ENCODE measurements at regions not wholly inside any gene's neighbourhood (a gene's known extent, or its start where the extent isn't known, plus 50 kb on each side); places are given as distances from the start of the nearest gene placed in this dataset.

DNA sequence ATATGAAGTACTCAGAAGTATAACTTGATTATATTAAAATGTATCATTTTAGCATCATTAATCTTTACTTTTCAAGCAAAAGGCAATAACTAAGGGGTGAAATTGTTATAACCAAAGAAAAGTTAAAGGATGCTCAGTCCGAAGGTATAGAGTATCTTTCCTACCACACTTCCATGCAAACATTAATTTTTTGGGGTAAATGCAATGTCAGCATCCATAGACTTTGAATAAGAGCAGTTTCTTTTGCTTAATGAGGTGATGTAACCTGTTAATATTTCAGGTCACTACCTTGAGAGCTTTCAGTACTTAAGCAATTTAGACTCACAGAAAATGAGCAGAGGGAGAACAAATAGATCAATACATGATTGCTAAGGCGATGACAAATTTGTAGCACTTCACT, 1093.5 kb downstream of the PLA2G4A start:
- no peaks in the 10 kb centered on the region for H3F3A ChIP-seq (ENCODE audit: insufficient read depth)
- no peak overlapping the region for H3K27ac ChIP-seq
- H3K79me2 ChIP-seq (ENCODE audit: insufficient read depth): no peaks in the 10 kb centered on the region
- 10 to 11% methylated on average over 2 of the region's 2 CpGs for WGBS, 2 experiments (ENCODE audit: low coverage in 1 of 2, low lambda C conversion rate in 2 of 2, missing lambda C conversion rate in 2 of 2)
- no peak for TF ChIP-seq EZH2phosphoT487 (IDR thresholded peaks at IDR 0.05; ENCODE audit: insufficient read depth, low read depth)
- TF ChIP-seq EZH2 (IDR thresholded peaks at IDR 0.05; ENCODE audit: insufficient read depth, poor library complexity, severe bottlenecking): no peak
- no peaks in the 10 kb centered on the region for H3K36me3 ChIP-seq (ENCODE audit: low read depth)
- in situ Hi-C loops (cut with MboI): no loop called here
- no peaks in the 10 kb centered on the region for H3K27me3 ChIP-seq (replicated peaks; ENCODE audit: insufficient read depth)
- no peak for DNase-seq
- H2AFZ ChIP-seq: no peak overlapping the region
- H3K4me2 ChIP-seq (ENCODE audit: unreplicated experiment): no peak overlapping the region
- no peaks in the 10 kb centered on the region for H3K4me1 ChIP-seq (ENCODE audit: insufficient read depth)
- no peaks in the 10 kb centered on the region for H3K9me2 ChIP-seq (ENCODE audit: insufficient read depth)
- H3K9me3 ChIP-seq (ENCODE audit: low read depth): no peaks in the 10 kb centered on the region
- H3K9ac ChIP-seq: no peak overlapping the region
- H4K20me1 ChIP-seq (ENCODE audit: insufficient read depth): no peaks in the 10 kb centered on the region
- no peak overlapping the region for H3K4me3 ChIP-seq

DNA sequence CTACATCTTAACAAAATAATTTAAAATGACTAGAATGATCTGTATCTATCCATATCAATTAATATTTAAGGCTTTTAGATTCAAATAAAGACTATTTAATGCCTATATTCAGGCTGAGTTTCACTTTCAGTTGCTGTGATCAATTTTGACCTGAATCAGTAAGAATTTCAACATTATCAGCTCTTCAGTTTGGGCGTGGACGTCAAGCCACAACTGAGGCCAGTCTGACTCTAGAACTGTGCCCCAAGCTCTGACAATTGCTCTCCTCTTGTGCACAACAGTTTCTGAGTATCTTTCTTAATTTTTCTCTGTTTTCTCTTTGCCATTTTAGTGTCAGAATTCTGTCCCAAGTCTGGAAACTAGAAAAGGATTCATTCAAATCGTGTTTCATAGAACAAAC, 1095.5 kb downstream of the PLA2G4A start:
- Histone ChIP-seq H3K4me3 (no peak overlapping the region), H4K20me1 (ENCODE audit: insufficient read depth) (no peaks in the 10 kb centered on the region), H3F3A (ENCODE audit: insufficient read depth) (no peaks in the 10 kb centered on the region), H3K4me1 (ENCODE audit: insufficient read depth) (no peaks in the 10 kb centered on the region), H2AFZ (no peak overlapping the region), H3K9me3 (ENCODE audit: low read depth) (no peaks in the 10 kb centered on the region), H3K79me2 (ENCODE audit: insufficient read depth) (no peaks in the 10 kb centered on the region), H3K27ac (no peak overlapping the region), H3K27me3 (replicated peaks; ENCODE audit: insufficient read depth) (no peaks in the 10 kb centered on the region), H3K9ac (no peak overlapping the region), H3K9me2 (ENCODE audit: insufficient read depth) (no peaks in the 10 kb centered on the region), H3K36me3 (ENCODE audit: low read depth) (no peaks in the 10 kb centered on the region), H3K4me2 (ENCODE audit: unreplicated experiment) (no peak overlapping the region)
- WGBS, 2 experiments (ENCODE audit: low coverage in 1 of 2, low lambda C conversion rate in 2 of 2, missing lambda C conversion rate in 2 of 2): 17 to 19% methylated on average over 3 of the region's 3 CpGs
- in situ Hi-C loops (cut with MboI): no loop called here
- TF ChIP-seq EZH2phosphoT487 (IDR thresholded peaks at IDR 0.05; ENCODE audit: insufficient read depth, low read depth) (no peak), EZH2 (IDR thresholded peaks at IDR 0.05; ENCODE audit: insufficient read depth, poor library complexity, severe bottlenecking) (no peak)
- DNase-seq: no peak

DNA sequence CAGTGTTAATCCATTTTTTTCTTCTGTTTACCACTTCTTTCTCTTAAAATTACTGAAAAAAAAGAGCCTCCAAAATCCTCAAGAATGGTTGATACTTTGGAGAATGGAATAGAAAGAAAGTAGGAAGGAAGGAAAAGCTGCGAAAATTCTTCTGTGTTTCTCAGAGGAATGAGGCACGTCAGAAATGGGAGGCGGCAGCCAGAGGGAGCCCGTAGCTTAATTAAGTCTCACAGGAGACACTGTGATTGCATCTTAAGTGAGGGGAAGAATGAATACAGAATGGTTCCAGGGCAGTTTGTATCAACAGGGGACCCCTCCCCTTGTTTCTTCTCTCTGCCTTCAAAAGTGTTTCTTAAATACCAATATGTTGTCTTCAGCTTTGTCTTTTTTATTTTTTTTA, 1099.5 kb downstream of the PLA2G4A start:
- no peak overlapping the region for H3K4me2 ChIP-seq (ENCODE audit: unreplicated experiment)
- H3K36me3 ChIP-seq (ENCODE audit: low read depth): no peaks in the 10 kb centered on the region
- no peaks in the 10 kb centered on the region for H3K79me2 ChIP-seq (ENCODE audit: insufficient read depth)
- H3K4me1 ChIP-seq (ENCODE audit: insufficient read depth): no peaks in the 10 kb centered on the region
- no peaks in the 10 kb centered on the region for H3F3A ChIP-seq (ENCODE audit: insufficient read depth)
- no peaks in the 10 kb centered on the region for H3K9me2 ChIP-seq (ENCODE audit: insufficient read depth)
- no peaks in the 10 kb centered on the region for H4K20me1 ChIP-seq (ENCODE audit: insufficient read depth)
- DNase-seq: peak; percentile 32
- H3K27ac ChIP-seq: no peak overlapping the region
- H2AFZ ChIP-seq: peak overlapping the region; percentile 45; the same call in 1 of the 2 replicates
- no peak overlapping the region for H3K9ac ChIP-seq
- H3K4me3 ChIP-seq: no peak overlapping the region
- 2 to 5% methylated on average over 4 of the region's 4 CpGs for WGBS, 2 experiments (ENCODE audit: low coverage in 1 of 2, low lambda C conversion rate in 2 of 2, missing lambda C conversion rate in 2 of 2)
- in situ Hi-C loops (cut with MboI): no loop called here
- H3K27me3 ChIP-seq (replicated peaks; ENCODE audit: insufficient read depth): no peaks in the 10 kb centered on the region
- H3K9me3 ChIP-seq (ENCODE audit: low read depth): no peaks in the 10 kb centered on the region
- no peak for TF ChIP-seq EZH2 (IDR thresholded peaks at IDR 0.05; ENCODE audit: insufficient read depth, poor library complexity, severe bottlenecking)
- no peak for TF ChIP-seq EZH2phosphoT487 (IDR thresholded peaks at IDR 0.05; ENCODE audit: insufficient read depth, low read depth)

DNA sequence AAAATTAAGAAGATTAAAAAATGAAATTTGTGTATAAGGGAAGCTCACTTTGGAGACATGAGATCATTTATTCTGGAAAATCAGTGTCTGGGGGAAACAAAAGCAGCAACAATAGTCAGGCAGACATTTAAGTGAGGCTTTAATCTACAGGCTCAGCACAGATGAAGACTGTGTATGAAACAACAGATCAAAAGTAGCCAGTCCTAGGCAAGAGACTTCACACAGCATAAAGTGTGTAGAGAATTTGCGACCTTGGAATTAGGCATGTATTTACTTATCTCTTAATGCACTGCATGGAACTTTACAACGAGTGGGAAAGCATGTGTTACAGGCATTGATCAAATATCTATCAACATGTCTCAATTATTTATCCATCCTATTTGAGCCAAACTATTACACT, 1099.9 kb downstream of the PLA2G4A start:
- no peak overlapping the region for H3K4me3 ChIP-seq
- H3K9ac ChIP-seq: no peak overlapping the region
- no peaks in the 10 kb centered on the region for H3K27me3 ChIP-seq (replicated peaks; ENCODE audit: insufficient read depth)

DNA sequence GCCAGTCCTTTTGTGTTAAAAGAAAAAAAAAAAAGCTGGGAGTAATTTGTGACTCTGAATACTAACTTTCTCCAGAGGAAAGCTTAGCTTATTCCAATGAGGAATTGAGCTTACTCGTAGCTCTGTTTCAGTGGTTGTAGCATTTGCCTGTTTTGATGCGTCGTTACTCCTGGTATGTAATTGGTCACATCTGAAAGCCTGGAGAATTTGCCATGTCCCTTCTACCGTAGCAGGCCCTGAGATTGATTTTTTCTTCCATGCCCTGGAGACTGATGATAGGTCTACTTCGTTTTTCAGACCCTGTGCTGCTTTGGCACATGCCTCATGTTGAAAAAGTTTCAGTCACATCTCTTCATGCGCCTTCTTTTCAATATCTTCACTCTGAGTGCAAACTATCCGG, 1103.0 kb downstream of the PLA2G4A start:
- Histone ChIP-seq H3K4me1 (ENCODE audit: insufficient read depth) (no peaks in the 10 kb centered on the region), H3K79me2 (ENCODE audit: insufficient read depth) (no peaks in the 10 kb centered on the region), H3K36me3 (ENCODE audit: low read depth) (no peaks in the 10 kb centered on the region), H3F3A (ENCODE audit: insufficient read depth) (no peaks in the 10 kb centered on the region), H3K27ac (no peak overlapping the region), H4K20me1 (ENCODE audit: insufficient read depth) (no peaks in the 10 kb centered on the region), H3K9me3 (ENCODE audit: low read depth) (no peaks in the 10 kb centered on the region), H3K9me2 (ENCODE audit: insufficient read depth) (no peaks in the 10 kb centered on the region), H3K27me3 (replicated peaks; ENCODE audit: insufficient read depth) (no peaks in the 10 kb centered on the region), H2AFZ (no peak overlapping the region), H3K9ac (no peak overlapping the region), H3K4me2 (ENCODE audit: unreplicated experiment) (no peak overlapping the region), H3K4me3 (no peak overlapping the region)
- TF ChIP-seq EZH2phosphoT487 (IDR thresholded peaks at IDR 0.05; ENCODE audit: insufficient read depth, low read depth) (no peak), EZH2 (IDR thresholded peaks at IDR 0.05; ENCODE audit: insufficient read depth, poor library complexity, severe bottlenecking) (no peak)
- in situ Hi-C loops (cut with MboI): no loop called here
- WGBS, 2 experiments (ENCODE audit: low coverage in 1 of 2, low lambda C conversion rate in 2 of 2, missing lambda C conversion rate in 2 of 2): 18 to 23% methylated on average over 7 of the region's 7 CpGs
- DNase-seq: no peak

More for the DNA sequence above, 1099.9 kb downstream of the PLA2G4A start:
- H3K27ac ChIP-seq: no peak overlapping the region
- no peak for TF ChIP-seq EZH2phosphoT487 (IDR thresholded peaks at IDR 0.05; ENCODE audit: insufficient read depth, low read depth)
- no peak for TF ChIP-seq EZH2 (IDR thresholded peaks at IDR 0.05; ENCODE audit: insufficient read depth, poor library complexity, severe bottlenecking)
- H4K20me1 ChIP-seq (ENCODE audit: insufficient read depth): no peaks in the 10 kb centered on the region
- 0 out of 2 replicates have a peak overlapping the region, but pooled peaks have one; percentile 45 for H2AFZ ChIP-seq
- no peaks in the 10 kb centered on the region for H3K79me2 ChIP-seq (ENCODE audit: insufficient read depth)
- in situ Hi-C loops (cut with MboI): no loop called here
- no peak overlapping the region for H3K4me2 ChIP-seq (ENCODE audit: unreplicated experiment)
- no peaks in the 10 kb centered on the region for H3K36me3 ChIP-seq (ENCODE audit: low read depth)
- 3 to 4% methylated on average over 2 of the region's 2 CpGs for WGBS, 2 experiments (ENCODE audit: low coverage in 1 of 2, low lambda C conversion rate in 2 of 2, missing lambda C conversion rate in 2 of 2)
- no peaks in the 10 kb centered on the region for H3K9me2 ChIP-seq (ENCODE audit: insufficient read depth)
- H3F3A ChIP-seq (ENCODE audit: insufficient read depth): no peaks in the 10 kb centered on the region
- no peaks in the 10 kb centered on the region for H3K4me1 ChIP-seq (ENCODE audit: insufficient read depth)
- no peaks in the 10 kb centered on the region for H3K9me3 ChIP-seq (ENCODE audit: low read depth)
- DNase-seq: no peak
